Mesenchymal stem cell (in vitro differentiated cells and primary cell): ENCODE measurements at regions not wholly inside any gene's neighbourhood (a gene's known extent, or its start where the extent isn't known, plus 50 kb on each side); places are given as distances from the start of the nearest gene placed in this dataset.

Experiments used
- DNase-seq: peaks from one replicate; pipeline ENCODE4 v3.0.0-alpha.2; 2013
- H2AFZ ChIP-seq: one replicate; pipeline ENCODE4 v1.6.1; 2013; ENCODE audit warnings: low read depth, mild to moderate bottlenecking, control low read depth, inconsistent platforms, low read length, moderate library complexity
- H2AK5ac ChIP-seq: 2 replicates; pipeline ENCODE4 v1.6.1; 2013; ENCODE audit warnings: low read length, moderate library complexity, mild to moderate bottlenecking, inconsistent platforms; ENCODE audit not compliant: severe bottlenecking
- H2BK120ac ChIP-seq: one replicate; pipeline ENCODE4 v1.6.1; 2013; ENCODE audit warnings: low read depth, mild to moderate bottlenecking, inconsistent platforms, low read length, moderate library complexity
- H2BK12ac ChIP-seq, 2 experiments: one replicate each; pipeline ENCODE4 v1.6.1; 2013; ENCODE audit warnings: inconsistent platforms in 2 of 2, low read length in 2 of 2, mild to moderate bottlenecking in 2 of 2, moderate library complexity in 2 of 2, control low read depth in 1 of 2
- H2BK15ac ChIP-seq: one replicate; pipeline ENCODE4 v1.6.1; 2013; ENCODE audit warnings: mild to moderate bottlenecking, low read depth, inconsistent platforms; ENCODE audit not compliant: poor library complexity, severe bottlenecking
- H2BK5ac ChIP-seq: 2 replicates; pipeline ENCODE4 v1.6.1; 2013; ENCODE audit warnings: low read depth, mild to moderate bottlenecking, low read length, control low read depth, inconsistent platforms; ENCODE audit not compliant: poor library complexity, severe bottlenecking
- H3K14ac ChIP-seq, 2 experiments: one replicate each; pipeline ENCODE4 v1.6.1; 2013; ENCODE audit warnings: inconsistent platforms in 2 of 2, low read length in 2 of 2, control low read depth in 1 of 2, mild to moderate bottlenecking in 1 of 2, moderate library complexity in 1 of 2
- H3K18ac ChIP-seq, 2 experiments: one replicate each; pipeline ENCODE4 v1.6.1; 2013; ENCODE audit warnings: inconsistent platforms in 2 of 2, low read length in 2 of 2, control low read depth in 1 of 2, low read depth in 1 of 2, mild to moderate bottlenecking in 1 of 2
- H3K23ac ChIP-seq, 2 experiments: one replicate each; pipeline ENCODE4 v1.6.1; 2013; ENCODE audit warnings: inconsistent platforms in 2 of 2, low read length in 2 of 2, mild to moderate bottlenecking in 2 of 2, moderate library complexity in 2 of 2, control low read depth in 1 of 2
- H3K27ac ChIP-seq: 2 replicates; pipeline ENCODE4 v1.5.1; 2013; ENCODE audit warnings: mild to moderate bottlenecking, moderate library complexity, low read length, control low read depth, inconsistent platforms; ENCODE audit not compliant: poor library complexity, severe bottlenecking
- H3K27me3 ChIP-seq, 2 experiments: 2 replicates each; pipeline versions ENCODE4 v1.6.1 to v1.7.0; 2013; ENCODE audit warnings: low read length in 2 of 2, mild to moderate bottlenecking in 2 of 2, moderate library complexity in 2 of 2, control low read depth in 1 of 2, inconsistent platforms in 1 of 2; ENCODE audit not compliant: control insufficient read depth in 1 of 2, insufficient read depth in 1 of 2
- H3K36me3 ChIP-seq, 2 experiments: 2 replicates each; pipeline versions ENCODE4 v1.6.1 to v1.7.0; 2013; ENCODE audit warnings: low read length in 2 of 2, control low read depth in 1 of 2, inconsistent platforms in 1 of 2, low read depth in 1 of 2, mild to moderate bottlenecking in 1 of 2; ENCODE audit not compliant: insufficient read depth in 2 of 2, control insufficient read depth in 1 of 2
- H3K4ac ChIP-seq, 2 experiments: one replicate each; pipeline ENCODE4 v1.6.1; 2013; ENCODE audit warnings: inconsistent platforms in 2 of 2, low read length in 2 of 2, mild to moderate bottlenecking in 2 of 2, moderate library complexity in 2 of 2, control low read depth in 1 of 2, low read depth in 1 of 2
- H3K4me1 ChIP-seq: 2 replicates; pipeline ENCODE4 v1.6.1; 2013; ENCODE audit warnings: low read depth, low read length, control low read depth; ENCODE audit not compliant: control insufficient read depth, insufficient read depth
- H3K4me2 ChIP-seq: 2 replicates; pipeline ENCODE4 v1.6.1; 2013; ENCODE audit warnings: low read length, mild to moderate bottlenecking, inconsistent platforms; ENCODE audit not compliant: poor library complexity, severe bottlenecking
- H3K4me3 ChIP-seq, 2 experiments: 2 replicates each; pipeline versions ENCODE4 v1.5.1 to v1.7.0; 2013; ENCODE audit warnings: low read length in 2 of 2, mild to moderate bottlenecking in 2 of 2, control low read depth in 1 of 2, low read depth in 1 of 2; ENCODE audit not compliant: insufficient read depth in 1 of 2
- H3K79me1 ChIP-seq: replicated peaks from 2 replicates; pipeline ENCODE4 v1.6.1; 2013; ENCODE audit warnings: mild to moderate bottlenecking, control low read depth, low read length, inconsistent platforms; ENCODE audit not compliant: poor library complexity, severe bottlenecking
- H3K9ac ChIP-seq: 2 replicates; pipeline ENCODE4 v1.7.0; 2013; ENCODE audit warnings: mild to moderate bottlenecking, low read length, moderate library complexity
- H3K9me3 ChIP-seq: 2 replicates; pipeline ENCODE4 v1.7.0; 2013; ENCODE audit warnings: mild to moderate bottlenecking, low read length; ENCODE audit not compliant: control insufficient read depth
- H4K8ac ChIP-seq: one replicate; pipeline ENCODE4 v1.6.1; 2013; ENCODE audit warnings: inconsistent platforms, mild to moderate bottlenecking, low read length, moderate library complexity
- H4K91ac ChIP-seq: one replicate; pipeline ENCODE4 v1.6.1; 2013; ENCODE audit warnings: mild to moderate bottlenecking, low read length, inconsistent platforms
- WGBS: methylation state at CpG from one replicate; pipeline ENCODE4 v1.1.7; 2013; ENCODE audit warnings: mixed read lengths; 5-methylcytosine and 5-hydroxymethylcytosine counted together

- Histone ChIP-seq H3K4me1 (peaks cover 16% of the 10 kb centered on the region), H4K91ac (no peak overlapping the region), H3K4me3 (no peak overlapping the region), H3K27me3 (peaks cover 13 to 39% of the 10 kb centered on the region in 2 experiments), H3K36me3 (no peaks in the 10 kb centered on the region), H3K4ac (no peak overlapping the region), H2AFZ (no peak overlapping the region), H2BK12ac (no peak overlapping the region), H4K8ac (no peak overlapping the region), H3K27ac (no peak overlapping the region), H2BK15ac (no peak overlapping the region), H3K9me3 (no peaks in the 10 kb centered on the region), H3K18ac (no peak overlapping the region), H3K14ac (no peak overlapping the region), H3K23ac (no peak overlapping the region), H2BK120ac (no peak overlapping the region), H3K9ac (no peak overlapping the region), H3K4me2 (no peak overlapping the region), H2BK5ac (no peak overlapping the region), H3K79me1 (no peaks in the 10 kb centered on the region), H2AK5ac (no peak overlapping the region)
- DNase-seq: no peak
- 90% methylated on average over 2 of the region's 2 CpGs for WGBS
These were observed 158.3 kb upstream of the ZMIZ1 start for GRCh38 chr10:78910476-78910875.

GRCh38 chr10:78910886-78911285, 157.9 kb upstream of the ZMIZ1 start:
- no peak overlapping the region for H3K27ac ChIP-seq
- no peak overlapping the region for H4K91ac ChIP-seq
- H3K9me3 ChIP-seq: no peaks in the 10 kb centered on the region
- H4K8ac ChIP-seq: no peak overlapping the region
- H2BK15ac ChIP-seq: no peak overlapping the region
- no peak for DNase-seq
- no peak overlapping the region for H2BK120ac ChIP-seq
- peaks cover 13 to 38% of the 10 kb centered on the region in 2 experiments for H3K27me3 ChIP-seq
- H3K18ac ChIP-seq: no peak overlapping the region
- H3K79me1 ChIP-seq: no peaks in the 10 kb centered on the region
- no peak overlapping the region for H3K4me2 ChIP-seq
- H3K14ac ChIP-seq: no peak overlapping the region
- peaks cover 13% of the 10 kb centered on the region for H3K4me1 ChIP-seq
- H3K9ac ChIP-seq: no peak overlapping the region
- no peak overlapping the region for H2BK5ac ChIP-seq
- no peak overlapping the region for H3K4ac ChIP-seq
- H2AK5ac ChIP-seq: no peak overlapping the region
- H3K4me3 ChIP-seq: no peak overlapping the region
- H2AFZ ChIP-seq: no peak overlapping the region
- H3K36me3 ChIP-seq: no peaks in the 10 kb centered on the region
- WGBS: 96% methylated on average over 7 of the region's 7 CpGs
- H2BK12ac ChIP-seq: no peak overlapping the region
- H3K23ac ChIP-seq: no peak overlapping the region

- no peak overlapping the region for H4K91ac ChIP-seq
- H3K27ac ChIP-seq: no peak overlapping the region
- no peak overlapping the region for H3K23ac ChIP-seq
- no peak overlapping the region for H2BK15ac ChIP-seq
- no peak overlapping the region for H2BK12ac ChIP-seq
- no peaks in the 10 kb centered on the region for H3K79me1 ChIP-seq
- H2AFZ ChIP-seq: no peak overlapping the region
- H3K9ac ChIP-seq: no peak overlapping the region
- H3K9me3 ChIP-seq: no peaks in the 10 kb centered on the region
- 89% methylated on average over 10 of the region's 10 CpGs for WGBS
- H3K14ac ChIP-seq: no peak overlapping the region
- no peak overlapping the region for H4K8ac ChIP-seq
- H3K4me2 ChIP-seq: no peak overlapping the region
- H3K4ac ChIP-seq: no peak overlapping the region
- no peak overlapping the region for H2BK120ac ChIP-seq
- peaks cover 13 to 33% of the 10 kb centered on the region in 2 experiments for H3K27me3 ChIP-seq
- no peak overlapping the region for H2AK5ac ChIP-seq
- peaks cover 9% of the 10 kb centered on the region for H3K4me1 ChIP-seq
- H3K18ac ChIP-seq: no peak overlapping the region
- DNase-seq: no peak
- no peaks in the 10 kb centered on the region for H3K36me3 ChIP-seq
- no peak overlapping the region for H3K4me3 ChIP-seq
- no peak overlapping the region for H2BK5ac ChIP-seq
These were observed 157.0 kb upstream of the ZMIZ1 start for GRCh38 chr10:78911533-78912340.

- Histone ChIP-seq H3K4me3 (no peak overlapping the region), H2BK5ac (no peak overlapping the region), H3K9me3 (no peaks in the 10 kb centered on the region), H3K18ac (no peak overlapping the region), H3K23ac (no peak overlapping the region), H2AK5ac (no peak overlapping the region), H3K4me1 (peaks cover 7% of the 10 kb centered on the region), H3K36me3 (no peaks in the 10 kb centered on the region), H3K4me2 (no peak overlapping the region), H3K4ac (no peak overlapping the region), H3K27ac (no peak overlapping the region), H2BK120ac (no peak overlapping the region), H4K8ac (no peak overlapping the region), H2BK12ac (no peak overlapping the region), H3K9ac (no peak overlapping the region), H2BK15ac (no peak overlapping the region), H2AFZ (no peak overlapping the region), H4K91ac (no peak overlapping the region), H3K27me3 (peaks cover 13 to 34% of the 10 kb centered on the region in 2 experiments), H3K14ac (no peak overlapping the region), H3K79me1 (no peaks in the 10 kb centered on the region)
- 77% methylated on average over 10 of the region's 11 CpGs for WGBS
- DNase-seq: no peak
These were observed 156.2 kb upstream of the ZMIZ1 start for GRCh38 chr10:78912361-78913218.
